H1 (cell line): ENCODE measurements at regions not wholly inside any gene's neighbourhood (a gene's known extent, or its start where the extent isn't known, plus 50 kb on each side); places are given as distances from the start of the nearest gene placed in this dataset.

Source experiments
- CTCF ChIA-PET: fragments of 300-600 bp; sonication (Branson Sonifier 250); formaldehyde crosslinking; loops from one replicate; lab custom pipeline; 2021; ENCODE audit not compliant: partially characterized antibody; lab: Charles Lee
- POLR2A ChIA-PET: fragments of 300-600 bp; sonication (Branson Sonifier 250); formaldehyde crosslinking; loops from one replicate; lab custom pipeline; 2021; ENCODE audit warnings: inconsistent platforms; ENCODE audit not compliant: partially characterized antibody; lab: Charles Lee
- DNase-seq, 2 experiments: peaks; one replicate each; pipeline versions ENCODE4 v3.0.0 to v3.0.0-alpha.2; 2010 to 2022; ENCODE audit warnings: low spot score in 2 of 2, low read depth in 1 of 2, mixed read lengths in 1 of 2
- FAIRE-seq: peaks from 2 replicates; lab custom pipeline; 2011; peaks lifted over from hg19 to GRCh38; lab: Jason Lieb, UNC
- H2AFZ ChIP-seq: 2 replicates; pipeline ENCODE4 v1.8.1; 2012; ENCODE audit warnings: low read length, inconsistent platforms
- H2AK5ac ChIP-seq: 2 replicates; pipeline ENCODE4 v1.6.1; 2013; ENCODE audit warnings: low read depth, low read length
- H2BK120ac ChIP-seq: replicated peaks from 2 replicates; pipeline ENCODE3; 2013; ENCODE audit warnings: low read depth, low read length, inconsistent platforms
- H2BK12ac ChIP-seq: 2 replicates; pipeline ENCODE4 v1.6.1; 2013; ENCODE audit warnings: low read depth, low read length
- H2BK15ac ChIP-seq: 2 replicates; pipeline ENCODE4 v1.6.1; 2013; ENCODE audit warnings: low read length
- H2BK20ac ChIP-seq: 2 replicates; pipeline ENCODE4 v1.6.1; 2013; ENCODE audit warnings: low read length
- H2BK5ac ChIP-seq: 2 replicates; pipeline ENCODE4 v1.6.1; 2013; ENCODE audit warnings: low read depth, low read length
- H3K14ac ChIP-seq: 2 replicates; pipeline ENCODE4 v1.6.1; 2013; ENCODE audit warnings: inconsistent platforms; ENCODE audit not compliant: insufficient read length
- H3K18ac ChIP-seq: 2 replicates; pipeline ENCODE4 v1.6.1; 2013; ENCODE audit warnings: low read length; ENCODE audit errors: extremely low read depth
- H3K23ac ChIP-seq: 2 replicates; pipeline ENCODE4 v1.6.1; 2013; ENCODE audit warnings: inconsistent platforms; ENCODE audit not compliant: insufficient read length
- H3K23me2 ChIP-seq: 2 replicates; pipeline ENCODE4 v1.6.1; 2013; ENCODE audit warnings: low read depth, low read length
- H3K27ac ChIP-seq: 2 replicates; pipeline ENCODE4 v1.6.1; 2011; ENCODE audit warnings: low read depth, low read length, inconsistent platforms
- H3K27me3 ChIP-seq, 4 experiments: replicated peaks in 1 of 4; 1 replicate in 1 of 4; 2 replicates in 3 of 4; pipeline versions ENCODE4 v1.6.1 to v1.8.1; 2011 to 2013; ENCODE audit warnings: low read length in 3 of 4, mild to moderate bottlenecking in 3 of 4, inconsistent platforms in 2 of 4, mixed read lengths in 2 of 4, moderate library complexity in 1 of 4; ENCODE audit not compliant: control insufficient read depth in 3 of 4, insufficient read depth in 3 of 4; ENCODE audit errors: extremely low read depth in 1 of 4
- H3K36me3 ChIP-seq, 4 experiments: 2 replicates each; pipeline versions ENCODE4 v1.6.1 to v1.8.1; 2011 to 2013; ENCODE audit warnings: mild to moderate bottlenecking in 4 of 4, low read length in 3 of 4, moderate library complexity in 2 of 4, control low read depth in 1 of 4, inconsistent platforms in 1 of 4; ENCODE audit not compliant: insufficient read depth in 4 of 4, control insufficient read depth in 2 of 4
- H3K4ac ChIP-seq: replicated peaks from 2 replicates; pipeline ENCODE3; 2013; ENCODE audit warnings: low read length, low read depth, mixed read lengths, inconsistent platforms; ENCODE audit not compliant: insufficient read length
- H3K4me1 ChIP-seq, 4 experiments: replicated peaks in 1 of 4; 1 replicate in 1 of 4; 2 replicates in 3 of 4; pipeline versions ENCODE4 v1.6.1 to v1.8.1; 2011 to 2013; ENCODE audit warnings: low read length in 3 of 4, inconsistent platforms in 2 of 4, mixed read lengths in 1 of 4; ENCODE audit not compliant: insufficient read depth in 4 of 4, control insufficient read depth in 3 of 4
- H3K4me2 ChIP-seq, 2 experiments: 2 replicates each; pipeline versions ENCODE4 v1.6.1 to v1.8.1; 2011 to 2013; ENCODE audit warnings: low read depth in 2 of 2, low read length in 2 of 2, control low read depth in 1 of 2, inconsistent platforms in 1 of 2, mild to moderate bottlenecking in 1 of 2; ENCODE audit not compliant: insufficient read depth in 1 of 2
- H3K4me3 ChIP-seq, 4 experiments: fragments of 200-600, 300-600 bp in 1 of 4; sonication (generic), shearing (Covaris generic), sonication (Bioruptor Twin) in 1 of 4; 2 replicates each; pipeline versions ENCODE4 v1.5.1 to v1.8.1; 2011 to 2016; ENCODE audit warnings: low read length in 4 of 4, low read depth in 3 of 4, control low read depth in 2 of 4, inconsistent platforms in 2 of 4, mild to moderate bottlenecking in 2 of 4, mixed read lengths in 1 of 4, moderate library complexity in 1 of 4; ENCODE audit not compliant: insufficient read depth in 2 of 4; ENCODE audit errors: extremely low read depth in 1 of 4
- H3K56ac ChIP-seq: replicated peaks from 2 replicates; pipeline ENCODE3; 2013; ENCODE audit warnings: low read depth, mild to moderate bottlenecking, mixed read lengths, low read length, inconsistent platforms; ENCODE audit not compliant: insufficient read length
- H3K79me1 ChIP-seq: 2 replicates; pipeline ENCODE4 v1.6.1; 2013; ENCODE audit warnings: low read depth, low read length, control low read depth
- H3K79me2 ChIP-seq, 2 experiments: 2 replicates each; pipeline versions ENCODE4 v1.6.1 to v1.8.1; 2012 to 2013; ENCODE audit warnings: low read length in 2 of 2, mild to moderate bottlenecking in 2 of 2, inconsistent platforms in 1 of 2; ENCODE audit not compliant: insufficient read depth in 2 of 2, control insufficient read depth in 1 of 2
- H3K9ac ChIP-seq, 4 experiments: replicated peaks in 1 of 4; 1 replicate in 1 of 4; 2 replicates in 3 of 4; pipeline versions ENCODE4 v1.6.1 to v1.8.1; 2011 to 2013; ENCODE audit warnings: low read depth in 3 of 4, low read length in 3 of 4, control low read depth in 2 of 4, mild to moderate bottlenecking in 2 of 4, moderate library complexity in 2 of 4, inconsistent platforms in 1 of 4; ENCODE audit errors: extremely low read depth in 1 of 4
- H3K9me3 ChIP-seq, 2 experiments: 2 replicates each; pipeline versions ENCODE4 v1.6.1 to v1.8.1; 2012 to 2013; ENCODE audit warnings: mild to moderate bottlenecking in 2 of 2, moderate library complexity in 2 of 2, control low read depth in 1 of 2, inconsistent platforms in 1 of 2, low read depth in 1 of 2, low read length in 1 of 2, mixed read lengths in 1 of 2; ENCODE audit not compliant: insufficient read depth in 2 of 2
- H4K20me1 ChIP-seq, 2 experiments: replicated peaks in 1 of 2; 2 replicates each; pipeline versions ENCODE3 to v1.8.1; 2011 to 2013; ENCODE audit warnings: inconsistent platforms in 2 of 2, low read length in 2 of 2, mild to moderate bottlenecking in 1 of 2; ENCODE audit not compliant: insufficient read depth in 2 of 2, control insufficient read depth in 1 of 2
- H4K5ac ChIP-seq: 2 replicates; pipeline ENCODE4 v1.6.1; 2013; ENCODE audit warnings: low read length, low read depth, mixed read lengths, inconsistent platforms; ENCODE audit not compliant: insufficient read length
- H4K8ac ChIP-seq: 2 replicates; pipeline ENCODE4 v1.8.0; 2013; ENCODE audit warnings: mild to moderate bottlenecking, moderate library complexity, low read length, inconsistent platforms; ENCODE audit not compliant: insufficient read depth; ENCODE audit errors: extremely low read depth
- H4K91ac ChIP-seq: replicated peaks from 2 replicates; pipeline ENCODE3; 2013; ENCODE audit warnings: low read length, mixed read lengths, inconsistent platforms; ENCODE audit not compliant: insufficient read length
- POLR2A ChIP-seq, 2 experiments: IDR thresholded peaks; 1 replicate in 1 of 2; 2 replicates in 1 of 2; pipeline ENCODE4 v1.6.1; 2011; ENCODE audit warnings: low read depth in 2 of 2, low read length in 2 of 2, mild to moderate bottlenecking in 2 of 2; ENCODE audit errors: control extremely low read depth in 1 of 2
- RNF2 ChIP-seq: fragments of 200-900, 300-1000 bp; sonication (generic); IDR thresholded peaks from 2 replicates; pipeline ENCODE4 v1.7.1; 2016; ENCODE audit warnings: borderline replicate concordance, low read depth, mild to moderate bottlenecking, antibody characterized with exemption, low read length; ENCODE audit not compliant: poor library complexity, severe bottlenecking; ENCODE audit errors: missing control alignments
- TCF12 ChIP-seq: IDR thresholded peaks from 2 replicates; pipeline ENCODE4 v1.6.1; 2011; ENCODE audit warnings: low read depth, mild to moderate bottlenecking, low read length
- YY1 ChIP-seq: IDR thresholded peaks from 2 replicates; pipeline ENCODE4 v1.6.1; 2011; ENCODE audit warnings: low read depth, mild to moderate bottlenecking, low read length
- WGBS, 2 experiments: shearing (Covaris generic) in 1 of 2; methylation state at CpG; one replicate each; pipeline versions ENCODE4 v1.1.6 to v1.1.7; 2013 to 2015; ENCODE audit warnings: low lambda C conversion rate in 2 of 2, mixed read lengths in 2 of 2, inconsistent platforms in 1 of 2, low coverage in 1 of 2, missing lambda C conversion rate in 1 of 2; ENCODE audit not compliant: insufficient replicate concordance in 2 of 2, insufficient coverage in 1 of 2, insufficient read length in 1 of 2; ENCODE audit errors: extremely low coverage in 1 of 2, missing lambda C conversion rate in 1 of 2; 5-methylcytosine and 5-hydroxymethylcytosine counted together

GRCh38 chr7:156034397-156034796, 222.1 kb upstream of the SHH start:
- WGBS, 2 experiments = 78% methylated on average over 3 of the region's 3 CpGs; no CpG with 5 or more reads in 1 of the 2 experiments
- TF ChIP-seq TCF12 = no peak
- TF ChIP-seq POLR2A (IDR thresholded peaks at IDR 0.05; ENCODE audit: control extremely low read depth in 1 of 2, low read depth in 2 of 2, low read length in 2 of 2) = no peak
- no peak for TF ChIP-seq YY1
- no peak for TF ChIP-seq RNF2
- no peak overlapping the region for H4K91ac ChIP-seq
- no peak overlapping the region for H3K18ac ChIP-seq
- H3K23me2 ChIP-seq = no peaks in the 10 kb centered on the region
- FAIRE-seq = no peak
- H3K56ac ChIP-seq = no peak overlapping the region
- H2BK5ac ChIP-seq = no peak overlapping the region
- H4K8ac ChIP-seq = no peak overlapping the region
- no peak overlapping the region for H2AFZ ChIP-seq
- no peaks in the 10 kb centered on the region for H3K79me2 ChIP-seq
- H2BK12ac ChIP-seq = no peak overlapping the region
- no peak overlapping the region for H3K4ac ChIP-seq
- H3K14ac ChIP-seq = no peak overlapping the region
- no peaks in the 10 kb centered on the region for H3K9me3 ChIP-seq
- H3K4me1 ChIP-seq = no peaks in the 10 kb centered on the region; a peak in 1 of 7 replicates
- no peaks in the 10 kb centered on the region for H3K36me3 ChIP-seq
- H3K79me1 ChIP-seq = no peaks in the 10 kb centered on the region
- H2BK20ac ChIP-seq = no peak overlapping the region
- no peak overlapping the region for H2AK5ac ChIP-seq
- no peak overlapping the region for H3K27ac ChIP-seq
- no peak overlapping the region for H2BK120ac ChIP-seq
- no peak for DNase-seq
- H3K23ac ChIP-seq = no peak overlapping the region
- POLR2A ChIA-PET = no interaction called here
- no peak overlapping the region for H2BK15ac ChIP-seq
- no peak overlapping the region for H3K9ac ChIP-seq
- H3K4me3 ChIP-seq = no peak overlapping the region
- no peak overlapping the region for H4K5ac ChIP-seq
- no peaks in the 10 kb centered on the region for H4K20me1 ChIP-seq
- H3K27me3 ChIP-seq = no peaks in the 10 kb centered on the region
- no peak overlapping the region for H3K4me2 ChIP-seq
- CTCF ChIA-PET = no interaction called here
